ENCODE measurements at regions not wholly inside any gene's neighbourhood (a gene's known extent, or its start where the extent isn't known, plus 50 kb on each side); places are given as distances from the start of the nearest gene placed in this dataset.

DNA sequence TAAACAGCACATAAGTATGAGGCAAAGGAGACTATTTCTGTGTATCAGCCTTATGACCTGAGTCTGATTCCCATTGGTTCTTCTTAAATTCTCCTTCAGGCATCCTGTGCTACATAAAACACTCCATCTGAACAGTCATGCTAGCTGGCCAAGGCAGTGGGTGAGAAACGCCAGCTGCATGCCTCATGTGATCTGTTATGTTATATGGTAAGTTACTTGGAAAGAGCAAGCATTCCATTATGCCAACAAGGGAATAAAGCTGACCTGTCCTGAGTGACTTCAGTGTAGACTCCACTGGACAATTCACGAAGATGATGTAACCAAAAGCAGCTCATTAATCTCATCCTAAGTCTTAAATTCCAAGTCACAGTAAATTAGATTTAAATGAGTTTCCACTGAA is 216.5 kb upstream of the FN1 start:
- TF ChIP-seq, protein P1, sequence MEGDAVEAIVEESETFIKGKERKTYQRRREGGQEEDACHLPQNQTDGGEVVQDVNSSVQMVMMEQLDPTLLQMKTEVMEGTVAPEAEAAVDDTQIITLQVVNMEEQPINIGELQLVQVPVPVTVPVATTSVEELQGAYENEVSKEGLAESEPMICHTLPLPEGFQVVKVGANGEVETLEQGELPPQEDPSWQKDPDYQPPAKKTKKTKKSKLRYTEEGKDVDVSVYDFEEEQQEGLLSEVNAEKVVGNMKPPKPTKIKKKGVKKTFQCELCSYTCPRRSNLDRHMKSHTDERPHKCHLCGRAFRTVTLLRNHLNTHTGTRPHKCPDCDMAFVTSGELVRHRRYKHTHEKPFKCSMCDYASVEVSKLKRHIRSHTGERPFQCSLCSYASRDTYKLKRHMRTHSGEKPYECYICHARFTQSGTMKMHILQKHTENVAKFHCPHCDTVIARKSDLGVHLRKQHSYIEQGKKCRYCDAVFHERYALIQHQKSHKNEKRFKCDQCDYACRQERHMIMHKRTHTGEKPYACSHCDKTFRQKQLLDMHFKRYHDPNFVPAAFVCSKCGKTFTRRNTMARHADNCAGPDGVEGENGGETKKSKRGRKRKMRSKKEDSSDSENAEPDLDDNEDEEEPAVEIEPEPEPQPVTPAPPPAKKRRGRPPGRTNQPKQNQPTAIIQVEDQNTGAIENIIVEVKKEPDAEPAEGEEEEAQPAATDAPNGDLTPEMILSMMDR (IDR thresholded peaks at IDR 0.05) = no peak
- no peak for TF ChIP-seq POLR2A (IDR thresholded peaks at IDR 0.05)
